Mesothelial cell of epicardium (in vitro differentiated cells): ENCODE measurements at regions not wholly inside any gene's neighbourhood (a gene's known extent, or its start where the extent isn't known, plus 50 kb on each side); places are given as distances from the start of the nearest gene placed in this dataset.

ENCODE experiments used
- DNase-seq, 2 experiments: peaks; one replicate each; pipeline ENCODE4 v3.0.0; 2021; ENCODE audit warnings: low spot score in 2 of 2; ENCODE audit not compliant: unreplicated experiment in 2 of 2
- H3K27ac Mint-ChIP-seq: 2 replicates; pipeline ENCODE4 v1.8.0; 2021; ENCODE audit warnings: mixed read lengths
- H3K27me3 Mint-ChIP-seq: 2 replicates; pipeline ENCODE4 v1.8.0; 2021; ENCODE audit warnings: low read depth, mixed read lengths
- H3K36me3 Mint-ChIP-seq: 2 replicates; pipeline ENCODE4 v1.8.0; 2021; ENCODE audit warnings: mixed read lengths
- H3K4me1 Mint-ChIP-seq: 2 replicates; pipeline ENCODE4 v1.8.0; 2021; ENCODE audit warnings: mixed read lengths
- H3K4me3 Mint-ChIP-seq: 2 replicates; pipeline ENCODE4 v1.8.0; 2021; ENCODE audit warnings: mild to moderate bottlenecking, moderate library complexity, mixed read lengths
- H3K9me3 Mint-ChIP-seq: 2 replicates; pipeline ENCODE4 v1.8.0; 2021; ENCODE audit warnings: mixed read lengths
- CTCF ChIP-seq: fragments of 200-600 bp; sonication (generic); IDR thresholded peaks from one replicate; pipeline ENCODE4 v1.5.0; 2021; ENCODE audit warnings: antibody characterized with exemption; ENCODE audit not compliant: unreplicated experiment

GRCh38 chr13:40391788-40392187 lies 274.7 kb downstream of the FOXO1 start:
- no peak for DNase-seq
- Mint-ChIP-seq H3K4me1 (peaks cover 27% of the 10 kb centered on the region), H3K9me3 (peaks cover 6% of the 10 kb centered on the region), H3K27me3 (no peaks in the 10 kb centered on the region), H3K27ac (no peak overlapping the region), H3K36me3 (peaks cover 4% of the 10 kb centered on the region), H3K4me3 (no peak overlapping the region)
- no peak for TF ChIP-seq CTCF

- H3K4me3 Mint-ChIP-seq = no peak overlapping the region
- H3K4me1 Mint-ChIP-seq = peaks cover 9% of the 10 kb centered on the region
- H3K9me3 Mint-ChIP-seq = peaks cover 6% of the 10 kb centered on the region
- TF ChIP-seq CTCF = no peak
- H3K27ac Mint-ChIP-seq = no peak overlapping the region
- DNase-seq = no peak
- H3K27me3 Mint-ChIP-seq = no peaks in the 10 kb centered on the region
- peaks cover 4% of the 10 kb centered on the region for H3K36me3 Mint-ChIP-seq
Observed at GRCh38 chr13:40394304-40394985, 272.0 kb downstream of the FOXO1 start.

- peaks cover 4% of the 10 kb centered on the region for H3K36me3 Mint-ChIP-seq
- TF ChIP-seq CTCF = no peak
- H3K9me3 Mint-ChIP-seq = peaks cover 6% of the 10 kb centered on the region
- H3K4me1 Mint-ChIP-seq = peaks cover 23% of the 10 kb centered on the region
- no peaks in the 10 kb centered on the region for H3K27me3 Mint-ChIP-seq
- H3K4me3 Mint-ChIP-seq = no peak overlapping the region
- H3K27ac Mint-ChIP-seq = no peak overlapping the region
- no peak for DNase-seq
Observed at GRCh38 chr13:40398065-40398464, 268.4 kb downstream of the FOXO1 start.

- Mint-ChIP-seq H3K27ac (no peak overlapping the region), H3K36me3 (peaks cover 4% of the 10 kb centered on the region), H3K27me3 (no peaks in the 10 kb centered on the region), H3K9me3 (peaks cover 6% of the 10 kb centered on the region), H3K4me1 (peaks cover 33% of the 10 kb centered on the region), H3K4me3 (no peak overlapping the region)
- no peak for TF ChIP-seq CTCF
- DNase-seq = no peak
Observed at GRCh38 chr13:40399756-40400155, 266.7 kb downstream of the FOXO1 start.

- no peak for TF ChIP-seq CTCF
- peak overlapping the region; percentile 95 for H3K27ac Mint-ChIP-seq
- peaks cover 40% of the 10 kb centered on the region for H3K4me1 Mint-ChIP-seq
- H3K4me3 Mint-ChIP-seq = peak overlapping the region; percentile 33
- no peaks in the 10 kb centered on the region for H3K27me3 Mint-ChIP-seq
- no peaks in the 10 kb centered on the region for H3K9me3 Mint-ChIP-seq
- no peaks in the 10 kb centered on the region for H3K36me3 Mint-ChIP-seq
- DNase-seq = peak; percentile 56 to 76
Observed at GRCh38 chr13:40401911-40402776, 264.3 kb downstream of the FOXO1 start.
